H9 (cell line): ENCODE measurements at regions not wholly inside any gene's neighbourhood (a gene's known extent, or its start where the extent isn't known, plus 50 kb on each side); places are given as distances from the start of the nearest gene placed in this dataset.

ENCODE experiments used
- DNase-seq: peaks from one replicate; pipeline ENCODE4 v3.0.0-alpha.2; 2017
- H2AFZ ChIP-seq: one replicate; pipeline ENCODE4 v1.6.1; 2013; ENCODE audit warnings: mild to moderate bottlenecking, low read length, control low read depth, moderate library complexity
- H2AK5ac ChIP-seq: 2 replicates; pipeline ENCODE4 v1.6.1; 2013; ENCODE audit warnings: low read length, control low read depth, mixed read lengths; ENCODE audit not compliant: insufficient read length
- H2BK120ac ChIP-seq: one replicate; pipeline ENCODE4 v1.6.1; 2013; ENCODE audit warnings: low read depth, mild to moderate bottlenecking, low read length, control low read depth, inconsistent platforms; ENCODE audit not compliant: poor library complexity, severe bottlenecking
- H2BK12ac ChIP-seq: 2 replicates; pipeline ENCODE4 v1.6.1; 2013; ENCODE audit warnings: low read length, control low read depth, mixed read lengths, low read depth; ENCODE audit not compliant: insufficient read length
- H2BK15ac ChIP-seq: 2 replicates; pipeline ENCODE4 v1.6.1; 2013; ENCODE audit warnings: low read depth, low read length, control low read depth
- H2BK20ac ChIP-seq: one replicate; pipeline ENCODE4 v1.6.1; 2013; ENCODE audit warnings: low read depth, mild to moderate bottlenecking, low read length, control low read depth, inconsistent platforms; ENCODE audit not compliant: poor library complexity, severe bottlenecking
- H2BK5ac ChIP-seq: 2 replicates; pipeline ENCODE4 v1.6.1; 2013; ENCODE audit warnings: low read length, control low read depth, mixed read lengths; ENCODE audit not compliant: insufficient read length
- H3K14ac ChIP-seq: 2 replicates; pipeline ENCODE4 v1.6.1; 2013; ENCODE audit warnings: low read length, control low read depth; ENCODE audit not compliant: insufficient read depth
- H3K18ac ChIP-seq: 2 replicates; pipeline ENCODE4 v1.6.1; 2013; ENCODE audit warnings: low read depth, mild to moderate bottlenecking, mixed read lengths, low read length, control low read depth; ENCODE audit not compliant: insufficient read length
- H3K23ac ChIP-seq: 2 replicates; pipeline ENCODE4 v1.6.1; 2013; ENCODE audit warnings: low read length, control low read depth, mixed read lengths, low read depth; ENCODE audit not compliant: insufficient read length
- H3K23me2 ChIP-seq: 2 replicates; pipeline ENCODE4 v1.6.1; 2013; ENCODE audit warnings: low read depth, mild to moderate bottlenecking, mixed read lengths, low read length, control low read depth; ENCODE audit not compliant: insufficient read length, poor library complexity, severe bottlenecking
- H3K27ac ChIP-seq: 2 replicates; pipeline ENCODE4 v1.5.1; 2013; ENCODE audit warnings: low read length, control low read depth, mixed read lengths, low read depth; ENCODE audit not compliant: insufficient read length
- H3K27me3 ChIP-seq: 2 replicates; pipeline ENCODE4 v1.6.1; 2013; ENCODE audit warnings: low read length, control low read depth, inconsistent platforms; ENCODE audit not compliant: insufficient read depth
- H3K4ac ChIP-seq: 2 replicates; pipeline ENCODE4 v1.6.1; 2013; ENCODE audit warnings: low read depth, mild to moderate bottlenecking, control low read depth, inconsistent platforms, low read length, moderate library complexity
- H3K4me1 ChIP-seq: 2 replicates; pipeline ENCODE4 v1.6.1; 2013; ENCODE audit warnings: low read length, control low read depth, inconsistent platforms; ENCODE audit not compliant: insufficient read depth
- H3K4me2 ChIP-seq: 2 replicates; pipeline ENCODE4 v1.6.1; 2013; ENCODE audit warnings: low read length, control low read depth, mixed read lengths; ENCODE audit not compliant: insufficient read length, insufficient read depth
- H3K56ac ChIP-seq: 2 replicates; pipeline ENCODE4 v1.6.1; 2013; ENCODE audit warnings: low read depth, mild to moderate bottlenecking, mixed read lengths, low read length, control low read depth; ENCODE audit not compliant: insufficient read length
- H3K79me1 ChIP-seq: 2 replicates; pipeline ENCODE4 v1.6.1; 2013; ENCODE audit warnings: low read depth, mild to moderate bottlenecking, moderate library complexity, low read length, control low read depth, inconsistent platforms; ENCODE audit not compliant: insufficient read depth, poor library complexity, severe bottlenecking
- H3K79me2 ChIP-seq: 2 replicates; pipeline ENCODE4 v1.6.1; 2013; ENCODE audit warnings: low read length, control low read depth, inconsistent platforms; ENCODE audit not compliant: insufficient read depth
- H3K9ac ChIP-seq: 2 replicates; pipeline ENCODE4 v1.6.1; 2013; ENCODE audit warnings: low read length, control low read depth, mixed read lengths; ENCODE audit not compliant: insufficient read length; ENCODE audit errors: extremely low read depth
- H3K9me3 ChIP-seq: one replicate; pipeline ENCODE4 v1.6.1; 2013; ENCODE audit warnings: low read depth, low read length, inconsistent platforms; ENCODE audit not compliant: control insufficient read depth
- H3T11ph ChIP-seq: one replicate; pipeline ENCODE4 v1.6.1; 2013; ENCODE audit warnings: mild to moderate bottlenecking, low read length, control low read depth, inconsistent platforms
- H4K20me1 ChIP-seq: one replicate; pipeline ENCODE4 v1.6.1; 2013; ENCODE audit not compliant: control insufficient read depth, insufficient read length, insufficient read depth
- H4K5ac ChIP-seq: 2 replicates; pipeline ENCODE4 v1.6.1; 2013; ENCODE audit warnings: low read depth, mild to moderate bottlenecking, mixed read lengths, low read length, control low read depth; ENCODE audit not compliant: insufficient read length
- H4K8ac ChIP-seq: replicated peaks from 2 replicates; pipeline ENCODE4 v1.6.1; 2013; ENCODE audit warnings: low read length, control low read depth, mixed read lengths, low read depth; ENCODE audit not compliant: insufficient read length
- H4K91ac ChIP-seq: 2 replicates; pipeline ENCODE4 v1.6.1; 2013; ENCODE audit warnings: low read depth, mild to moderate bottlenecking, moderate library complexity, mixed read lengths, low read length, control low read depth; ENCODE audit not compliant: insufficient read length
- H3K27ac Mint-ChIP-seq, 3 experiments: 2 replicates in 2 of 3; 3 replicates in 1 of 3; pipeline ENCODE4 v1.8.0; 2020 to 2021; ENCODE audit warnings: mixed read lengths in 3 of 3, mild to moderate bottlenecking in 1 of 3, moderate library complexity in 1 of 3
- H3K27me3 Mint-ChIP-seq: 2 replicates; pipeline ENCODE4 v1.8.0; 2021; ENCODE audit warnings: low read depth, mild to moderate bottlenecking, moderate library complexity, mixed read lengths
- H3K36me3 Mint-ChIP-seq, 3 experiments: 2 replicates in 2 of 3; 3 replicates in 1 of 3; pipeline ENCODE4 v1.8.0; 2020 to 2021; ENCODE audit warnings: low read depth in 3 of 3, mixed read lengths in 3 of 3; ENCODE audit not compliant: insufficient read depth in 1 of 3
- H3K4me1 Mint-ChIP-seq, 2 experiments: 2 replicates each; pipeline ENCODE4 v1.8.0; 2020; ENCODE audit warnings: mixed read lengths in 2 of 2
- H3K4me3 Mint-ChIP-seq, 2 experiments: 2 replicates in 1 of 2; 3 replicates in 1 of 2; pipeline ENCODE4 v1.8.0; 2020 to 2021; ENCODE audit warnings: mild to moderate bottlenecking in 2 of 2, mixed read lengths in 2 of 2, moderate library complexity in 1 of 2
- H3K9me3 Mint-ChIP-seq, 2 experiments: 2 replicates in 1 of 2; 3 replicates in 1 of 2; pipeline ENCODE4 v1.8.0; 2020; ENCODE audit warnings: mild to moderate bottlenecking in 2 of 2, mixed read lengths in 2 of 2, moderate library complexity in 1 of 2
- WGBS: extraction: QIAGEN DNeasy Blood & Tissue Kit; methylation state at CpG from one replicate; pipeline ENCODE4 v1.1.7; 2013; ENCODE audit warnings: missing lambda C conversion rate, low lambda C conversion rate, mixed read lengths; ENCODE audit not compliant: insufficient read length; ENCODE audit errors: extremely low coverage; 5-methylcytosine and 5-hydroxymethylcytosine counted together
- TF ChIP-seq, protein P1 (sequence below): fragments of 200-600 bp; sonication (generic); conservative IDR thresholded peaks from 3 replicates; pipeline ENCODE4 v1.8.0; 2021; ENCODE audit warnings: antibody characterized with exemption, mild to moderate bottlenecking

- Histone ChIP-seq H2AFZ (no peak overlapping the region), H3K4me2 (no peak overlapping the region), H2AK5ac (no peak overlapping the region), H3K9me3 (no peaks in the 10 kb centered on the region), H2BK12ac (no peak overlapping the region), H4K91ac (no peak overlapping the region), H3K18ac (no peak overlapping the region), H3K23me2 (no peaks in the 10 kb centered on the region), H4K5ac (no peak overlapping the region), H3K9ac (no peak overlapping the region), H2BK15ac (no peak overlapping the region), H3K27ac (no peak overlapping the region), H2BK120ac (no peak overlapping the region), H3K14ac (no peak overlapping the region), H3K23ac (no peak overlapping the region), H2BK20ac (no peak overlapping the region), H3K79me1 (no peaks in the 10 kb centered on the region), H3K4me1 (no peaks in the 10 kb centered on the region), H2BK5ac (no peak overlapping the region), H3T11ph (no peak overlapping the region), H3K27me3 (no peaks in the 10 kb centered on the region), H3K56ac (no peak overlapping the region), H4K20me1 (no peaks in the 10 kb centered on the region), H3K4ac (no peak overlapping the region), H3K79me2 (no peaks in the 10 kb centered on the region), H4K8ac (no peak overlapping the region)
- H3K4me1 Mint-ChIP-seq: no peaks in the 10 kb centered on the region
- no CpG with 5 or more reads among the region's 7 CpGs for WGBS
- no peak overlapping the region for H3K4me3 Mint-ChIP-seq
- no peak for DNase-seq
- H3K27ac Mint-ChIP-seq: no peak overlapping the region
- H3K36me3 Mint-ChIP-seq: no peaks in the 10 kb centered on the region
- H3K27me3 Mint-ChIP-seq: no peaks in the 10 kb centered on the region
- no peaks in the 10 kb centered on the region for H3K9me3 Mint-ChIP-seq
- TF ChIP-seq, protein P1, sequence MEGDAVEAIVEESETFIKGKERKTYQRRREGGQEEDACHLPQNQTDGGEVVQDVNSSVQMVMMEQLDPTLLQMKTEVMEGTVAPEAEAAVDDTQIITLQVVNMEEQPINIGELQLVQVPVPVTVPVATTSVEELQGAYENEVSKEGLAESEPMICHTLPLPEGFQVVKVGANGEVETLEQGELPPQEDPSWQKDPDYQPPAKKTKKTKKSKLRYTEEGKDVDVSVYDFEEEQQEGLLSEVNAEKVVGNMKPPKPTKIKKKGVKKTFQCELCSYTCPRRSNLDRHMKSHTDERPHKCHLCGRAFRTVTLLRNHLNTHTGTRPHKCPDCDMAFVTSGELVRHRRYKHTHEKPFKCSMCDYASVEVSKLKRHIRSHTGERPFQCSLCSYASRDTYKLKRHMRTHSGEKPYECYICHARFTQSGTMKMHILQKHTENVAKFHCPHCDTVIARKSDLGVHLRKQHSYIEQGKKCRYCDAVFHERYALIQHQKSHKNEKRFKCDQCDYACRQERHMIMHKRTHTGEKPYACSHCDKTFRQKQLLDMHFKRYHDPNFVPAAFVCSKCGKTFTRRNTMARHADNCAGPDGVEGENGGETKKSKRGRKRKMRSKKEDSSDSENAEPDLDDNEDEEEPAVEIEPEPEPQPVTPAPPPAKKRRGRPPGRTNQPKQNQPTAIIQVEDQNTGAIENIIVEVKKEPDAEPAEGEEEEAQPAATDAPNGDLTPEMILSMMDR: no peak
Observed at GRCh38 chr2:195501746-195502145, 155.3 kb upstream of the SLC39A10 start.
